Keratinocyte (primary cell): ENCODE measurements at regions not wholly inside any gene's neighbourhood (a gene's known extent, or its start where the extent isn't known, plus 50 kb on each side); places are given as distances from the start of the nearest gene placed in this dataset.

Experiments
- DNase-seq: peaks from one replicate; pipeline ENCODE4 v3.0.0-alpha.2; 2011; ENCODE audit warnings: low read depth, missing footprints, low spot score
- FAIRE-seq: peaks from 2 replicates; lab custom pipeline; 2011; peaks lifted over from hg19 to GRCh38; lab: Jason Lieb, UNC
- H2AFZ ChIP-seq: 2 replicates; pipeline ENCODE4 v1.6.0; 2012; ENCODE audit warnings: low read length, control low read depth, inconsistent platforms; ENCODE audit not compliant: control insufficient read depth
- H3K27ac ChIP-seq: 2 replicates; pipeline ENCODE4 v1.5.1; 2011; ENCODE audit warnings: low read length; ENCODE audit not compliant: control insufficient read depth, insufficient read depth
- H3K27me3 ChIP-seq: 3 replicates; pipeline ENCODE4 v1.6.0; 2011; ENCODE audit warnings: low read length; ENCODE audit not compliant: control insufficient read depth, insufficient read depth; ENCODE audit errors: extremely low read depth
- H3K36me3 ChIP-seq, 2 experiments: 2 replicates in 1 of 2; 3 replicates in 1 of 2; pipeline ENCODE4 v1.5.1; 2011; ENCODE audit warnings: low read length in 2 of 2, mild to moderate bottlenecking in 1 of 2; ENCODE audit not compliant: control insufficient read depth in 2 of 2, insufficient read depth in 2 of 2; ENCODE audit errors: extremely low read depth in 1 of 2
- H3K4me1 ChIP-seq: 3 replicates; pipeline ENCODE4 v1.5.1; 2011; ENCODE audit warnings: low read length; ENCODE audit not compliant: control insufficient read depth, insufficient read depth; ENCODE audit errors: extremely low read depth
- H3K4me2 ChIP-seq: 3 replicates; pipeline ENCODE4 v1.6.0; 2011; ENCODE audit warnings: low read depth, low read length; ENCODE audit not compliant: control insufficient read depth, insufficient read depth; ENCODE audit errors: extremely low read depth
- H3K4me3 ChIP-seq, 3 experiments: fragments of 200-600 bp in 1 of 3; sonication (generic) in 1 of 3; 2 replicates in 2 of 3; 3 replicates in 1 of 3; pipeline ENCODE4 v1.5.1; 2011 to 2016; ENCODE audit warnings: low read length in 3 of 3, mild to moderate bottlenecking in 3 of 3, control low read depth in 2 of 3, inconsistent platforms in 1 of 3, low read depth in 1 of 3, mixed read lengths in 1 of 3, mixed run types in 1 of 3, moderate library complexity in 1 of 3; ENCODE audit not compliant: control insufficient read depth in 2 of 3, insufficient read depth in 2 of 3; ENCODE audit errors: extremely low read depth in 1 of 3
- H3K79me2 ChIP-seq: 2 replicates; pipeline ENCODE4 v1.6.0; 2012; ENCODE audit warnings: low read length; ENCODE audit not compliant: control insufficient read depth, insufficient read depth
- H3K9ac ChIP-seq: 3 replicates; pipeline ENCODE4 v1.6.0; 2011; ENCODE audit warnings: low read length; ENCODE audit not compliant: control insufficient read depth, insufficient read depth; ENCODE audit errors: extremely low read depth
- H3K9me1 ChIP-seq: 3 replicates; pipeline ENCODE4 v1.6.0; 2011; ENCODE audit warnings: low read length; ENCODE audit not compliant: control insufficient read depth, insufficient read depth; ENCODE audit errors: extremely low read depth
- H3K9me3 ChIP-seq: 2 replicates; pipeline ENCODE4 v1.5.1; 2012; ENCODE audit warnings: low read depth, low read length; ENCODE audit not compliant: control insufficient read depth
- H4K20me1 ChIP-seq: 3 replicates; pipeline ENCODE4 v1.6.0; 2011; ENCODE audit warnings: low read length; ENCODE audit not compliant: control insufficient read depth, insufficient read depth; ENCODE audit errors: extremely low read depth
- EZH2 ChIP-seq: IDR thresholded peaks from one replicate; pipeline ENCODE4 v1.6.1; 2012; ENCODE audit warnings: inconsistent platforms, mild to moderate bottlenecking, low read length, moderate library complexity
- dilution Hi-C: fragments of 300-500 bp; cut with MboI; formaldehyde crosslinking; loops from one replicate; pipeline ENCODE4 v1.7.0; 2020; ENCODE audit warnings: low sequenced_read_pairs; ENCODE audit not compliant: extremely low pct_ligation_motif_present
- TF ChIP-seq, protein P1 (sequence below), 3 experiments: IDR thresholded peaks in 1 of 3; conservative IDR thresholded peaks in 1 of 3; optimal IDR thresholded peaks in 1 of 3; 2 replicates in 2 of 3; 3 replicates in 1 of 3; pipeline versions ENCODE3 to v1.5.1; 2011; ENCODE audit warnings: low read length in 3 of 3, mild to moderate bottlenecking in 3 of 3, moderate library complexity in 2 of 3, control low read depth in 1 of 3, inconsistent platforms in 1 of 3; ENCODE audit not compliant: insufficient read depth in 2 of 3; ENCODE audit errors: extremely low read depth in 1 of 3

GRCh38 chrX:150160656-150161055, 202.5 kb upstream of the MAMLD1 start:
- no peak for FAIRE-seq
- dilution Hi-C loops = no loop called here
- Histone ChIP-seq H2AFZ (no peak overlapping the region), H3K27ac (no peak overlapping the region), H3K27me3 (no peaks in the 10 kb centered on the region), H3K36me3 (no peaks in the 10 kb centered on the region), H3K9me1 (no peaks in the 10 kb centered on the region), H3K4me3 (no peak overlapping the region), H3K4me2 (no peak overlapping the region), H4K20me1 (no peaks in the 10 kb centered on the region), H3K9me3 (no peaks in the 10 kb centered on the region), H3K79me2 (no peaks in the 10 kb centered on the region), H3K9ac (no peak overlapping the region), H3K4me1 (no peaks in the 10 kb centered on the region)
- no peak for TF ChIP-seq EZH2
- TF ChIP-seq, protein P1, sequence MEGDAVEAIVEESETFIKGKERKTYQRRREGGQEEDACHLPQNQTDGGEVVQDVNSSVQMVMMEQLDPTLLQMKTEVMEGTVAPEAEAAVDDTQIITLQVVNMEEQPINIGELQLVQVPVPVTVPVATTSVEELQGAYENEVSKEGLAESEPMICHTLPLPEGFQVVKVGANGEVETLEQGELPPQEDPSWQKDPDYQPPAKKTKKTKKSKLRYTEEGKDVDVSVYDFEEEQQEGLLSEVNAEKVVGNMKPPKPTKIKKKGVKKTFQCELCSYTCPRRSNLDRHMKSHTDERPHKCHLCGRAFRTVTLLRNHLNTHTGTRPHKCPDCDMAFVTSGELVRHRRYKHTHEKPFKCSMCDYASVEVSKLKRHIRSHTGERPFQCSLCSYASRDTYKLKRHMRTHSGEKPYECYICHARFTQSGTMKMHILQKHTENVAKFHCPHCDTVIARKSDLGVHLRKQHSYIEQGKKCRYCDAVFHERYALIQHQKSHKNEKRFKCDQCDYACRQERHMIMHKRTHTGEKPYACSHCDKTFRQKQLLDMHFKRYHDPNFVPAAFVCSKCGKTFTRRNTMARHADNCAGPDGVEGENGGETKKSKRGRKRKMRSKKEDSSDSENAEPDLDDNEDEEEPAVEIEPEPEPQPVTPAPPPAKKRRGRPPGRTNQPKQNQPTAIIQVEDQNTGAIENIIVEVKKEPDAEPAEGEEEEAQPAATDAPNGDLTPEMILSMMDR (optimal IDR thresholded peaks at IDR 0.05 in 1 of 3, IDR thresholded peaks at IDR 0.05 in 1 of 3, conservative IDR thresholded peaks at IDR 0.05 in 1 of 3; ENCODE audit: extremely low read depth in 1 of 3, insufficient read depth in 2 of 3, low read length in 3 of 3) = no peak
- DNase-seq = no peak

DNA sequence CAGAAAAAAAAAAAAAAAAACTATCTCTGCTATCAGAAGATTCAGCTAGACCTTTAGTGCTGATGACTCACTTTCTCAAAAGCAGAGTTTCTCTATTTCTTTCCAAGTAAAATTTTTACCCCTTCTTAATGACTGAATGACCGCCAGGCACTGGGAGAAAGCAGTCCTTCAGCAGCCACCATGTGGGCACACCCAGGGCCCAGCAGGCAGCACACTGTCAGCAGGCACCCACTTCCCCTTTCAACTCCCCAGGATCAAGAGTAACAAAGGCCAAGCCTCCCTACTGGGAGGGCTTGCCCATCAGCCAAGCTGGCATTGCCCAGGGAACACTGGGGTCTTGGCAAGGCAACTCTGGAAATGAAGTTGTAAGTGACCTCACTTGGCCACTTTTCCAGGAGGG, 201.9 kb upstream of the MAMLD1 start:
- H3K9ac ChIP-seq = no peak overlapping the region
- TF ChIP-seq, protein P1 (optimal IDR thresholded peaks at IDR 0.05 in 1 of 3, IDR thresholded peaks at IDR 0.05 in 1 of 3, conservative IDR thresholded peaks at IDR 0.05 in 1 of 3; ENCODE audit: extremely low read depth in 1 of 3, insufficient read depth in 2 of 3, low read length in 3 of 3) = no peak
- no peak for TF ChIP-seq EZH2
- H3K79me2 ChIP-seq = no peaks in the 10 kb centered on the region
- DNase-seq = no peak
- H3K9me1 ChIP-seq = no peaks in the 10 kb centered on the region
- no peaks in the 10 kb centered on the region for H3K9me3 ChIP-seq
- dilution Hi-C loops = no loop called here
- H3K4me3 ChIP-seq = no peak overlapping the region
- no peak overlapping the region for H2AFZ ChIP-seq
- no peaks in the 10 kb centered on the region for H3K4me1 ChIP-seq
- no peak for FAIRE-seq
- H4K20me1 ChIP-seq = no peaks in the 10 kb centered on the region
- no peaks in the 10 kb centered on the region for H3K27me3 ChIP-seq
- H3K4me2 ChIP-seq = no peak overlapping the region
- no peaks in the 10 kb centered on the region for H3K36me3 ChIP-seq
- H3K27ac ChIP-seq = no peak overlapping the region
